GM20000 (cell line): ENCODE measurements at regions not wholly inside any gene's neighbourhood (a gene's known extent, or its start where the extent isn't known, plus 50 kb on each side); places are given as distances from the start of the nearest gene placed in this dataset.

Experiments
- DNase-seq: peaks from one replicate; pipeline ENCODE4 v3.0.0; 2012; ENCODE audit warnings: low spot score
- TF ChIP-seq, protein P1 (sequence below): IDR thresholded peaks from 2 replicates; pipeline ENCODE4 v1.5.1; 2012; ENCODE audit warnings: mild to moderate bottlenecking, control low read depth; ENCODE audit errors: extremely low read depth, missing control alignments

DNA sequence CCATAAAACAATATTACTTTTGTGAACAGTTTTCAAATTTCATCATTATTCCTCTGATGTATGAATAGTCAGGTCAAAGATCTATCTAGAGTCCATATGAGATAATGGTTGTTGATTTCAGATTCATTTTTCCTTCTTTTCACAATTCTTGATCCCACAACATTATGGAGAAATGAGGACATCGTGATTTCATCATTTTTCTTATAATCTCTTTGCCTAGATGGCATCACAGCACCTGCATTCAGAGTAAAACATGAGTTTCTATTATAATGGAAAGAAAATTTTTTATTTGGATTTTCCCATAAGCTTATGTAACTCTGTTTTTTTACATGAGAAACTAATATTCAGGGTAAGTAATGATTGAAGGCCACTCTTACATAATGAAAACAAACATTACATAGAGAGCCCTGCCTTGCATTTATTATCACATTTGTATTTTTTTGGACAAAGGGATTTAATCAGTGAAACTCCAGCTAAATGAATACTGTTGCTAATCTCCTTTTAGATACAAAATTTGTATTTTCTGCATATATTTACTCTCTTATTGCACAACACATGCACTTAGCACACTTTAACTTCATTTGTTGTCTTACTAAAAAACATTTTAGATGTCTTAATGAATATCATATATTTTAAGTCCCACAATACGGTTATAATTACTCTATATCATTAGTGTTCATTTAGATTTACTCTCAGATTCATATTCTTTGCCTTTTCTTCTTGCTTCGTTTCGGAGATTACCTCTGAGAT is 188.4 kb upstream of the KYNU start:
- TF ChIP-seq, protein P1, sequence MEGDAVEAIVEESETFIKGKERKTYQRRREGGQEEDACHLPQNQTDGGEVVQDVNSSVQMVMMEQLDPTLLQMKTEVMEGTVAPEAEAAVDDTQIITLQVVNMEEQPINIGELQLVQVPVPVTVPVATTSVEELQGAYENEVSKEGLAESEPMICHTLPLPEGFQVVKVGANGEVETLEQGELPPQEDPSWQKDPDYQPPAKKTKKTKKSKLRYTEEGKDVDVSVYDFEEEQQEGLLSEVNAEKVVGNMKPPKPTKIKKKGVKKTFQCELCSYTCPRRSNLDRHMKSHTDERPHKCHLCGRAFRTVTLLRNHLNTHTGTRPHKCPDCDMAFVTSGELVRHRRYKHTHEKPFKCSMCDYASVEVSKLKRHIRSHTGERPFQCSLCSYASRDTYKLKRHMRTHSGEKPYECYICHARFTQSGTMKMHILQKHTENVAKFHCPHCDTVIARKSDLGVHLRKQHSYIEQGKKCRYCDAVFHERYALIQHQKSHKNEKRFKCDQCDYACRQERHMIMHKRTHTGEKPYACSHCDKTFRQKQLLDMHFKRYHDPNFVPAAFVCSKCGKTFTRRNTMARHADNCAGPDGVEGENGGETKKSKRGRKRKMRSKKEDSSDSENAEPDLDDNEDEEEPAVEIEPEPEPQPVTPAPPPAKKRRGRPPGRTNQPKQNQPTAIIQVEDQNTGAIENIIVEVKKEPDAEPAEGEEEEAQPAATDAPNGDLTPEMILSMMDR = no peak
- no peak for DNase-seq

DNA sequence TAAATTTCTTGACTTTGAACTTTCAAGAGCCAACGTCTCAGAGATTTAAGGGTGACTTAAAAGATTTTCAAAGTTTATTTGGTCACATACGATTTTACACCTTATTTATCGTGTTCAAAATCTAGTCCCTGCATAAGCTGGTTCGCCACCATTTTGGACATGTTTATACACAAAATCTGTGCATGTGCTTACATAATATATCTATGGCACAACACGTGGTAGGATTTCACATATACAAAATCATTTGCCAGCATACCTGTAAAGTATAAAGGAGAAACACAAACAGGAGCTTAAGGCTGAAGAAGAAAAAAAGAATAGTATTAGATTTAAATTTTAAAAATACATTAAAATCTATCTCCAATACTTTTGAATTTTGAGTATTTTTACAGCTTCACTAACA is 190.0 kb upstream of the KYNU start:
- TF ChIP-seq, protein P1 = no peak
- DNase-seq = no peak

DNA sequence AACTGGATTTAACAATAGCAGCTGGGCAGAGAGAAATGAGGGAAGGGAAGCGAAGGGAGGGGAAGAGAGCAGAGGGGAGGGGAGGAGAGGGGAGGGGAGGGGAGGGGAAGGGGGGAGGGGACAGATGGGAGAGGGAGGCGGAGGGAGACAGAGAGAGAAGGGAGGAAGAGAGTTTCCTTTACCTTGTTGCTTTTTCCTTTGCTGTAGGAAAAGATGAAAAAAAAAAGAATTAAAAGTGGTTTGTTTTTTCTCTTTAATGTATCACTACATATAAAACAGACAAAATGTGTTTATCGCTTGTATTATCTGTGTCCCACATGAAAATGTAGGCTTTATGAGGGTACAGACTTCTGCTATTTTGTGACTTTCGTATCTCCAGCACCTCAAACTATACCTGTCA is 190.4 kb upstream of the KYNU start:
- no peak for DNase-seq
- TF ChIP-seq, protein P1 = no peak

DNA sequence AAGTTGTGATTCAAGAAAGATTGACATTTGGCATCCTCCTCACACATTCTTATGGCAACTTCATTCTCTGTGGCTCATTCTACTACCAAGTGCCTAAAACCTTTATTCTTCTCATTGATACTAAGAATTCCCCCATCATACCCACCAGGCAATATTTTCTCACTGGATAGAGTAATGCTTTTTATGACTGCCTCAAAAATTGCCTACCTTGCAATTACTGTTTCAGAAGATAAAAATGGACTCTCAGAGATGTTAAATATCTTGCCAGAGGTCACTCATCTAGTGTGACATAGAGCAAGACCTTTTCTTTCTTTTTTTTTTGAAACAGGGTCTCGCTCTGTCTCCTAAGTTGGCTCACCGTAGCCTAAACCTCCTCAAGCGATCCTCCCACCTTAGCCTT is 192.8 kb upstream of the KYNU start:
- DNase-seq = no peak
- TF ChIP-seq, protein P1 = no peak

DNA sequence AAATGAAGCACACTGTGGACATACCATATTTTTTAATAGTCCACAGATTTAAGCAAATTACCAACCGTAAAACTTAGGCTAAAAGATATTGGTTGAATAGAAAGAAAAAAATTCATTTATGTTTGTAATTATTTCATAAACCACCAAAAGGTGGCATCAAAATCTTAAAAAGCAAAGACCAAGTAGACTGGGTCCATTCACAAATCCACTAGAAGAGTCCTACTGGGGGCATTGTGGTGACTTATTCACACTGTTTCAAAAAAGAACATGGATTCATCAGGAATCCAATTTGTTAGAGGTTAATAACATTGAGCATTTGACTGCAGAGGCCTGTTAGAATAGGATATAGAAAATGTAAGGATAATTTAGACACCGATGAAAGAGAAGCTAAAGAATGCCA is 194.9 kb upstream of the KYNU start:
- TF ChIP-seq, protein P1 = no peak
- DNase-seq = no peak

DNA sequence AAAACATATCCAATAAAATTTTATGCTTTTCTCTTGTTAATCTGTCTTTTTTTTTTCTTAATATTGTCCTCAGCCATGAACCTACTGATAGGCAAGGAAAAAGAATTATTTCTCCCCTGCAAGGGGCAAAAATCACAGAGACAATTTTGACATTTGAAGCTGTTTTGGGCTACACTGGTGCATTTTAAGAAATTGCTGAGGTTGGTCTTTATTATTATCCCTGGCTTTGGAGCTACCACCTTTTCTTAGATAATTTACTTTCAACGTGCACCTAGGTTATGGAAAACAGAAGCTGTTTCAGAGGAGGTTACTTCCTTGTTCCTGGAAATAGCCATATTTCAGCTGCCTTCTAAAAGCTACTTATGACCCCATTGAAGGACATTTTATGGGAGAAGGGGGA is 195.5 kb upstream of the KYNU start:
- DNase-seq = no peak
- TF ChIP-seq, protein P1 = no peak

DNA sequence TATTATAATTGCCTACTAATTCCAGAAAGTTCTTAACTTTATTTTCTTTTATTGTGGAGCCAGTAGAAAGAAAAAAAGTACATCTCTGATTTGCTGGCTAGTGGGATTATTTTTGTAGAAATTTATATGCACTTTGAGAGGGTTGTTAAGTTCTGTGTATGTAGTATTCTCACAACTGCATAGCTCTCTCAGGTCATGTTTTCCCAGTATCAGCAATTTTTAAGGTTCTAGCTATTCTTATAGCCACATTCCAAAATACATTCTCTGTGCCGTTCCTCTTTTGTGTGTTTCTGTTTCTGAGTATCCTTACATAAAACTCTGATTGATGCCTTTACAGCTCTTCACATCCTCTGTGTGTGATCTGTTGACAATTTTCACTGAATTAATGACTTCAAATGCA is 199.3 kb upstream of the KYNU start:
- TF ChIP-seq, protein P1 = no peak
- no peak for DNase-seq
